WTC11 (cell line): ENCODE measurements at regions not wholly inside any gene's neighbourhood (a gene's known extent, or its start where the extent isn't known, plus 50 kb on each side); places are given as distances from the start of the nearest gene placed in this dataset.

Experiments used
- ATF2 ChIP-seq: sonication (generic); formaldehyde crosslinking; IDR thresholded peaks from 2 replicates; pipeline ENCODE4 v1.8.1; 2022; ENCODE audit warnings: low read depth, missing genetic modification reagents, borderline replicate concordance
- CREM ChIP-seq: sonication (generic); formaldehyde crosslinking; IDR thresholded peaks from 2 replicates; pipeline ENCODE4 v1.8.1; 2022; ENCODE audit warnings: mild to moderate bottlenecking, missing genetic modification reagents, moderate library complexity
- CTCF ChIP-seq: fragments of 200-600 bp; IDR thresholded peaks from 2 replicates; pipeline ENCODE4 v1.8.0; 2022; ENCODE audit warnings: antibody characterized with exemption
- E2F5 ChIP-seq: sonication (generic); formaldehyde crosslinking; IDR thresholded peaks from 2 replicates; pipeline ENCODE4 v1.8.1; 2022; ENCODE audit warnings: mild to moderate bottlenecking, moderate library complexity, missing genetic modification reagents
- ELF4 ChIP-seq: sonication (generic); formaldehyde crosslinking; IDR thresholded peaks from 2 replicates; pipeline ENCODE4 v1.8.1; 2022; ENCODE audit warnings: low read depth, mild to moderate bottlenecking, moderate library complexity, missing genetic modification reagents
- MAX ChIP-seq: sonication (generic); formaldehyde crosslinking; IDR thresholded peaks from 2 replicates; pipeline ENCODE4 v1.8.0; 2022; ENCODE audit warnings: mild to moderate bottlenecking, missing genetic modification reagents
- NR2C2 ChIP-seq: sonication (generic); formaldehyde crosslinking; IDR thresholded peaks from 2 replicates; pipeline ENCODE4 v1.8.0; 2022; ENCODE audit warnings: mild to moderate bottlenecking, missing genetic modification reagents
- NR3C1 ChIP-seq: sonication (generic); formaldehyde crosslinking; conservative IDR thresholded peaks from 2 replicates; pipeline ENCODE4 v1.8.1; 2023; ENCODE audit warnings: low read depth, mild to moderate bottlenecking, missing genetic modification reagents
- PRRX2 ChIP-seq: fragments of 250-450 bp; sonication (Bioruptor Pico); IDR thresholded peaks from 2 replicates; pipeline ENCODE4 v1.8.0; 2021; ENCODE audit warnings: mild to moderate bottlenecking
- TCF7 ChIP-seq: sonication (generic); formaldehyde crosslinking; IDR thresholded peaks from 2 replicates; pipeline ENCODE4 v1.8.0; 2022; ENCODE audit warnings: mild to moderate bottlenecking, low read depth, missing genetic modification reagents, moderate library complexity
- ZBTB21 ChIP-seq: sonication (generic); formaldehyde crosslinking; IDR thresholded peaks from 2 replicates; pipeline ENCODE4 v1.8.1; 2023; ENCODE audit warnings: mild to moderate bottlenecking, missing genetic modification reagents, borderline replicate concordance
- ZNF219 ChIP-seq: sonication (generic); formaldehyde crosslinking; IDR thresholded peaks from 2 replicates; pipeline ENCODE4 v1.8.0; 2023; ENCODE audit warnings: missing genetic modification reagents, mild to moderate bottlenecking, borderline replicate concordance
- ZNF232 ChIP-seq: sonication (generic); formaldehyde crosslinking; IDR thresholded peaks from 2 replicates; pipeline ENCODE4 v1.8.0; 2022; ENCODE audit warnings: mild to moderate bottlenecking, missing genetic modification reagents
- ZSCAN18 ChIP-seq: fragments of 250-450 bp; sonication (Bioruptor Pico); IDR thresholded peaks from 2 replicates; pipeline ENCODE4 v2.1.2; 2022; ENCODE audit warnings: mild to moderate bottlenecking, moderate library complexity

- TF ChIP-seq ZNF232 (CRISPR knock-in tag) (no peak), CTCF (no peak), ZNF219 (no peak), NR2C2 (CRISPR knock-in tag) (no peak), MAX (CRISPR knock-in tag) (no peak), ZSCAN18 (no peak), E2F5 (CRISPR knock-in tag) (no peak), CREM (CRISPR knock-in tag) (no peak), NR3C1 (CRISPR knock-in tag) (no peak), ZBTB21 (no peak), PRRX2 (no peak), ELF4 (CRISPR knock-in tag) (no peak), ATF2 (CRISPR knock-in tag) (no peak), TCF7 (CRISPR knock-in tag) (no peak)
Measured at GRCh38 chr22:22169923-22170322, 74.7 kb upstream of the VPREB1 start.
